Pancreas (tissue), 10 donors: ENCODE measurements at regions not wholly inside any gene's neighbourhood (a gene's known extent, or its start where the extent isn't known, plus 50 kb on each side); places are given as distances from the start of the nearest gene placed in this dataset.

ENCODE experiments used
- ATAC-seq, 4 donors: fragments of 200-7000 bp; cut with Tn5 transposase; one replicate each; pipeline versions ENCODE4 v1.8.0 to v1.9.1; 2020; ENCODE audit warnings: mild to moderate bottlenecking in 4 of 4, moderate library complexity in 4 of 4
- DNase-seq, 6 donors: peaks; one replicate each; pipeline ENCODE4 v3.0.0-alpha.2; 2020
- FAIRE-seq: peaks from 2 replicates; lab custom pipeline; 2012; peaks lifted over from hg19 to GRCh38; lab: Jason Lieb, UNC
- H3K27ac ChIP-seq, 4 donors: fragments of 200-600 bp; sonication (generic); 1 replicate in 3 of 4; 2 replicates in 1 of 4; pipeline versions ENCODE4 v1.5.0 to v1.8.0; 2020
- H3K27me3 ChIP-seq, 4 donors: fragments of 200-600 bp; one replicate each; pipeline ENCODE4 v1.8.0; 2021
- H3K36me3 ChIP-seq, 3 donors: fragments of 200-600 bp; sonication (generic) in 1 of 3; one replicate each; pipeline versions ENCODE4 v1.5.0 to v1.8.0; 2020 to 2021
- H3K4me1 ChIP-seq, 3 donors: fragments of 200-600 bp; one replicate each; pipeline ENCODE4 v1.8.0; 2021
- H3K4me3 ChIP-seq, 4 donors: fragments of 200-600 bp; sonication (generic) in 2 of 4; one replicate each; pipeline versions ENCODE4 v1.5.0 to v1.8.0; 2020 to 2021
- H3K9me3 ChIP-seq, 4 donors: fragments of 200-600 bp; one replicate each; pipeline ENCODE4 v1.8.0; 2021
- WGBS, 2 donors: extraction: QIAGEN DNeasy Blood & Tissue Kit; methylation state at CpG; one replicate each; pipeline ENCODE4 v1.1.7; 2013; 5-methylcytosine and 5-hydroxymethylcytosine counted together
- intact Hi-C, 3 donors: fragments of 100-400 bp; cut with DNase I; formaldehyde crosslinking; loops; one replicate each; pipeline versions ENCODE4 v1.11.1 to v1.14.2; 2022
- TF ChIP-seq, protein P1 (sequence below), 4 donors: fragments of 200-600 bp; sonication (generic) in 3 of 4; IDR thresholded peaks; one replicate each; pipeline versions ENCODE4 v1.5.0 to v1.8.0; 2021; ENCODE audit warnings: antibody characterized with exemption in 4 of 4
- donor health status: healthy with polysubstance abuse.
- donor health status: DM: no; HTN: no; CAD: no; lungs with moderate emphysema.
- donor health status: DM: no; HTN: no; CAD: no.
- donor health status: control.
- donor health status: control.
- donor health status: Bipolar disorder and iron deficiency.
- donor health status: DM: yes; HTN: yes; CAD: no.
- donor health status: DM: no; HTN: no; CAD: no.
- donor health status: DM: no; HTN: no; CAD: no.
- donor health status: DM: yes; HTN: yes; CAD: no.

DNA sequence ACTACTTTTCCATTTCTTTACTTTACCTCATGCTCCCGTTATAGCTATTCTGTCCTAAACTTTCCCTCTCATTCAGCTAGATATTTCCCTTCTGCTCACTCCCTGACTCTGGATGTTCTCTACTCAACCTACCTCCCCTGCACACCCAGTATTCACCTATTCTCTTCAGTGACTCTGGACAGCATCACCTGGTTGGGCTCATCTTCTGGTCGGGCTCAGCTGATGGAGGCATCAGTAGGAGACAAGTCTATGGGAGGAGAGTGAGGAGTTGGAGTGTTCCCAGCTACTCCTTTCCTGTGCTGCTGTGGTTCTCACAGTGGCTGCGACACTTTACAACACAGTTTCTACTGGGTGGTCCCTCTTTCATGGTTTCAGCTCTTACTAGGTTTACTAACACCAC lies 493.9 kb downstream of the DMAC1 start:
- no peak for ATAC-seq
- Histone ChIP-seq H3K36me3 (no peaks in the 10 kb centered on the region), H3K4me1 (no peaks in the 10 kb centered on the region), H3K4me3 (no peak overlapping the region), H3K27me3 (no peaks in the 10 kb centered on the region), H3K9me3 (peaks cover 0 to under 1% (median 0%) of the 10 kb centered on the region in 4 donors), H3K27ac (no peak overlapping the region)
- DNase-seq = no peak
- TF ChIP-seq, protein P1, sequence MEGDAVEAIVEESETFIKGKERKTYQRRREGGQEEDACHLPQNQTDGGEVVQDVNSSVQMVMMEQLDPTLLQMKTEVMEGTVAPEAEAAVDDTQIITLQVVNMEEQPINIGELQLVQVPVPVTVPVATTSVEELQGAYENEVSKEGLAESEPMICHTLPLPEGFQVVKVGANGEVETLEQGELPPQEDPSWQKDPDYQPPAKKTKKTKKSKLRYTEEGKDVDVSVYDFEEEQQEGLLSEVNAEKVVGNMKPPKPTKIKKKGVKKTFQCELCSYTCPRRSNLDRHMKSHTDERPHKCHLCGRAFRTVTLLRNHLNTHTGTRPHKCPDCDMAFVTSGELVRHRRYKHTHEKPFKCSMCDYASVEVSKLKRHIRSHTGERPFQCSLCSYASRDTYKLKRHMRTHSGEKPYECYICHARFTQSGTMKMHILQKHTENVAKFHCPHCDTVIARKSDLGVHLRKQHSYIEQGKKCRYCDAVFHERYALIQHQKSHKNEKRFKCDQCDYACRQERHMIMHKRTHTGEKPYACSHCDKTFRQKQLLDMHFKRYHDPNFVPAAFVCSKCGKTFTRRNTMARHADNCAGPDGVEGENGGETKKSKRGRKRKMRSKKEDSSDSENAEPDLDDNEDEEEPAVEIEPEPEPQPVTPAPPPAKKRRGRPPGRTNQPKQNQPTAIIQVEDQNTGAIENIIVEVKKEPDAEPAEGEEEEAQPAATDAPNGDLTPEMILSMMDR (IDR thresholded peaks at IDR 0.05) = no peak
- intact Hi-C loops = no loop called here
- no peak for FAIRE-seq
- WGBS, 2 donors = 82 to 86% methylated on average over 3 of the region's 3 CpGs

DNA sequence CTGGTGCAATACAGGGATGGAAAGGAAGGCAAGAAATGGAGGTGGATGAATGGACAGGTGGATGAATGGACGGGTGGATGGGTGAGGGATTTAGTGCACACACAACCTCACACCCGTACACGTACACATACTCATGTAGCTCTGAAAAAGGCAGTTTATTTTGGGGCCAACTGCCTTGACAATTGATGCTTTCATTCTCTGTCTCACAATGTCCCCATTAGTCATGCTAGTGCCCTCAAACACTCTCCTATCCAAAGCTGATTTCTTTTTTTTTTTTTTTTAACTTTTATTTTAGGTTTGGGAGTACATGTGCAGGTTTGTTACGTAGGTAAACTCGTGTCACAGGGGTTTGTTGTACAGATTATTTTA lies 495.0 kb downstream of the DMAC1 start:
- 48 to 54% methylated on average over 5 of the region's 5 CpGs for WGBS, 2 donors
- TF ChIP-seq, protein P1 (IDR thresholded peaks at IDR 0.05) = no peak
- Histone ChIP-seq H3K27me3 (no peaks in the 10 kb centered on the region), H3K4me3 (no peak overlapping the region), H3K36me3 (no peaks in the 10 kb centered on the region), H3K4me1 (no peaks in the 10 kb centered on the region), H3K9me3 (no peaks in the 10 kb centered on the region), H3K27ac (no peak overlapping the region)
- DNase-seq = no peak
- intact Hi-C loops = no loop called here
- ATAC-seq = no peak
- no peak for FAIRE-seq

DNA sequence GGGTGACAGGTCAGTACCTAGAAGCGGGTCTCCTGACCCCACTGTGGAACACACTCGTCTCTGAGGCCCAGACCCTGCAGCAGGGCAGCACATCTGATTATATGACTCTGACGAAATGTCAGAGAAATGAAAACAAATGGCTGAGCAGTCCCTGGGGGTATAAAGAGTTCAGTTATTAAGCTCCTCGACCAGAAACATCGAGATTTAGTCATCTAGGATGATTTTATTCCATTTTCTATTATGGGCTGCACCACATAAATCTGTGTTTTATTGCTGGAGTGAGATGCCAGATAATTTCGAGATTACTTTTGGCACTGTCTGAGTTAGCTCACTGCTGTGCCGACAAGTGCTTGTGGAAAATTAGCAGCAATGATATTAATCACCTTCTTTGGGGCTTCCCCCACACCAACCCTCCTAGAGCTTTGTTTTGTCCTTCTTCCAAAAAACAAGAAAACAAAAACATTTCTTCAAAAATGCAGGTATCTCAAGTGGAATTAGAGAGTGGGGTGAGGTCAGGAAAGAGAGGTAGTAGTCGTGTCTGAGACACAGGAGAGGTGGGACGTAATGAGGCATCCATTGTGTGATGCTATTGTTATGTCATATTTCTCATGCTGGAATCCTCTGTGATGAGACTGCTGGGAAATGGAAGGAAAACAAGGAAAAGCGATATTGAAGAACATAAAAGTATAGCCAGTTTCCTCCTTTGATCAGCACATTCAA lies 495.5 kb downstream of the DMAC1 start:
- H3K4me3 ChIP-seq = no peak overlapping the region
- H3K9me3 ChIP-seq = no peaks in the 10 kb centered on the region
- H3K27me3 ChIP-seq = no peaks in the 10 kb centered on the region
- DNase-seq = no peak
- no peak overlapping the region for H3K27ac ChIP-seq
- TF ChIP-seq, protein P1 (IDR thresholded peaks at IDR 0.05) = no peak
- intact Hi-C loops = no loop called here
- H3K4me1 ChIP-seq = no peaks in the 10 kb centered on the region
- 53 to 56% methylated on average over 10 of the region's 10 CpGs for WGBS, 2 donors
- no peak for ATAC-seq
- no peaks in the 10 kb centered on the region for H3K36me3 ChIP-seq
- no peak for FAIRE-seq

DNA sequence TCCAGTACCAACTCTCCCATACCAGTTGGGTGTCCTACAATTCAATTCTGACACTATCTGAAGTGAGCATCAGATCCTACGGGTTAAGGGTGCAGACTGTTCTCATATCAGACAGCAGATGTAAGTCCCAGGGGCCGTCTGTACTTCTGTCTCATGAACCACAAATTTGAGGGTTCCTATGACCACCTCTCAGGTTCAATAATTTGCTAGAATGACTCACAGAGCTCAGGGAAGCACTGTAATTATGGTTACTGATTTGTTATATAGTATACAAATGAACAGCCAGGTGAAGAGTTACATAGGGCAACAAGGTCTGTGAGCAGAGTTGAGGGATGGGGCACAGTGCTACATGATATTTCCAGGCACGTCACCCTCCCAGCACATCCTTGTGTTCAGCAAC lies 499.1 kb downstream of the DMAC1 start:
- 67 to 70% methylated on average over 3 of the region's 3 CpGs for WGBS, 2 donors
- Histone ChIP-seq H3K27ac (no peak overlapping the region), H3K36me3 (no peaks in the 10 kb centered on the region), H3K9me3 (no peaks in the 10 kb centered on the region), H3K4me3 (no peak overlapping the region), H3K27me3 (no peaks in the 10 kb centered on the region), H3K4me1 (no peaks in the 10 kb centered on the region)
- DNase-seq (no peak), ATAC-seq (no peak), FAIRE-seq (no peak)
- intact Hi-C loops = no loop called here
- TF ChIP-seq, protein P1 (IDR thresholded peaks at IDR 0.05) = no peak

DNA sequence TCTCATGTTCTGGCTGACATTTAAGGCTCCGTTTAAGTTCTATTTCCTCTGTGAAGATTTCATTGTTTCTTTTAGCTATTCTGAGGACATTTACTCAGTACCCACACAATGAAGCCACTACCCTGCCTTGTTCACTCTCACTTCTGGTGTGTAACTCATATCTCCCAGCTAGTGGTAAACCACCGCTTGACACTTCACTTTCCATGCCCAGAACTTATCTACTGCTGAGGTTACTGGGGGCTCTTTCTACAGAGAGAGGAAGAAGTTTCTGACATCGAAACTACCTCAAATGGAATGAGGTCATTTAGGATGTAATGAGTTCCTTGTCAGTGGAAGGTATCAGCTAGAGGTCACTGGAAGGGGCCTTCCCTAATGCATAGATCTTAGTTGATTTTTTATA lies 501.5 kb downstream of the DMAC1 start:
- Histone ChIP-seq H3K27ac (no peak overlapping the region), H3K27me3 (no peaks in the 10 kb centered on the region), H3K4me3 (no peak overlapping the region), H3K36me3 (no peaks in the 10 kb centered on the region), H3K9me3 (no peaks in the 10 kb centered on the region), H3K4me1 (no peaks in the 10 kb centered on the region)
- FAIRE-seq (no peak), ATAC-seq (no peak), DNase-seq (no peak)
- intact Hi-C loops = no loop called here
- TF ChIP-seq, protein P1 (IDR thresholded peaks at IDR 0.05) = no peak
- WGBS, 2 donors = 69 to 73% methylated on average over 3 of the region's 3 CpGs
